ENCODE measurements at regions not wholly inside any gene's neighbourhood (a gene's known extent, or its start where the extent isn't known, plus 50 kb on each side); places are given as distances from the start of the nearest gene placed in this dataset.

- TF ChIP-seq BCL3 (IDR thresholded peaks at IDR 0.05; ENCODE audit: borderline replicate concordance, insufficient read depth, low read depth, low read length, poor library complexity, severe bottlenecking) = no peak
- TF ChIP-seq NBN (IDR thresholded peaks at IDR 0.05) = 0 out of 2 replicates have a peak, but pooled peaks have one; percentile 65
- TF ChIP-seq HSF1 (IDR thresholded peaks at IDR 0.05; ENCODE audit: low read depth, low read length) = no peak
- TF ChIP-seq ATF7 (IDR thresholded peaks at IDR 0.05; ENCODE audit: low read depth) = 0 out of 2 replicates have a peak, but pooled peaks have one; percentile 21
- TF ChIP-seq RBBP5 (conservative IDR thresholded peaks at IDR 0.05) = no peak
- TF ChIP-seq SUPT20H (IDR thresholded peaks at IDR 0.05; ENCODE audit: borderline replicate concordance, control insufficient read depth, low read depth, low read length) = no peak
- 0 out of 2 replicates have a peak, but pooled peaks have one; percentile 27 for TF ChIP-seq TAF1 (IDR thresholded peaks at IDR 0.05; ENCODE audit: borderline replicate concordance, low read depth, low read length)
- no peak for TF ChIP-seq NR2C2 (IDR thresholded peaks at IDR 0.05; ENCODE audit: borderline replicate concordance, control insufficient read depth, insufficient read length, low read depth)
- peak; percentile 62; the same call in 1 of the 2 replicates for TF ChIP-seq RB1 (IDR thresholded peaks at IDR 0.05; ENCODE audit: borderline replicate concordance)
- peak; percentile 41 for TF ChIP-seq CBFB (IDR thresholded peaks at IDR 0.05; ENCODE audit: low read depth)
- peak; percentile 70; the same call in 1 of the 3 replicates for TF ChIP-seq POU2F2 (IDR thresholded peaks at IDR 0.05; ENCODE audit: borderline replicate concordance, low read depth, low read length)
- no peak for TF ChIP-seq JUNB (IDR thresholded peaks at IDR 0.05)
- TF ChIP-seq RELB (IDR thresholded peaks at IDR 0.05; ENCODE audit: low read depth) = peak; percentile 76
- TF ChIP-seq GABPA (IDR thresholded peaks at IDR 0.05; ENCODE audit: low read depth) = no peak
- TF ChIP-seq HDGF (IDR thresholded peaks at IDR 0.05) = 0 out of 2 replicates have a peak, but pooled peaks have one; percentile 33
- peak; percentile 47; the same call in 1 of the 2 replicates for TF ChIP-seq ZBTB40 (IDR thresholded peaks at IDR 0.05; ENCODE audit: borderline replicate concordance)
- no peak for TF ChIP-seq ZBTB4 (CRISPR knock-in tag; IDR thresholded peaks at IDR 0.05)
- TF ChIP-seq SP1 (IDR thresholded peaks at IDR 0.05; ENCODE audit: low read depth, low read length) = peak; percentile 91
These were observed 191.8 kb upstream of the E2F8 start (continued) for GRCh38 chr11:19432370-19433061.

All from GM12878 (cell line).